NT2/D1 (cell line): ENCODE measurements at regions not wholly inside any gene's neighbourhood (a gene's known extent, or its start where the extent isn't known, plus 50 kb on each side); places are given as distances from the start of the nearest gene placed in this dataset.

Experiments used
- SUZ12 ChIP-seq: IDR thresholded peaks from 2 replicates; pipeline ENCODE4 v1.6.1; 2011; ENCODE audit not compliant: insufficient read length, insufficient read depth; ENCODE audit errors: extremely low read depth
- YY1 ChIP-seq: IDR thresholded peaks from 2 replicates; pipeline ENCODE4 v1.6.1; 2011; ENCODE audit not compliant: insufficient read length, insufficient read depth
- ZNF274 ChIP-seq: IDR thresholded peaks from 2 replicates; pipeline ENCODE4 v1.6.1; 2011; ENCODE audit warnings: mild to moderate bottlenecking, low read depth, low read length

DNA sequence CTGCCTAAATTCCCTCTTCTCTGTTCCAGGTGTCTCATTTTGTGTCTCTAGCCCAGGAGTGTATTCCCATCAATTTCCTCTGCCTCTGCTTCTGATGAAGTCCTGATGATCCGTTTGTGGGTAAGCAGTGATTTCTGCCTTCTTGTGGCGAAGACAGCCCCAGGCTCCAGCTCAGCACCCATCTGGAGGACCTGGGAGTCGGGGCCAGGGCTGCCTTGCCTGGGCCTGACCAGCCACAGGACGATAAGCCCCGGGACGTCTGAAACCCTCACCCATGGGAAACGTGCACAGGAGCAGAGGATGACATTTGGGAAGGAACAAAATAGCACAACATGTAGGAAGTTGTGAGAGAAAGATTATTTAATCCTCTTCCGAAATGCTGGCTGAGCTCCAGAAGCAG lies 206.9 kb downstream of the FBXO15 start:
- TF ChIP-seq YY1 (no peak), SUZ12 (no peak), ZNF274 (no peak)
